ENCODE measurements at regions not wholly inside any gene's neighbourhood (a gene's known extent, or its start where the extent isn't known, plus 50 kb on each side); places are given as distances from the start of the nearest gene placed in this dataset.

GRCh38 chr1:114342376-114342775 lies 168.6 kb downstream of the TRIM33 start:
- DNase-seq (ENCODE audit: low read depth) = no peak

GRCh38 chr1:114341856-114342255 lies 169.1 kb downstream of the TRIM33 start:
- DNase-seq (ENCODE audit: low read depth) = no peak

GRCh38 chr1:114341299-114341698 lies 169.7 kb downstream of the TRIM33 start:
- no peak for DNase-seq (ENCODE audit: low read depth)

GRCh38 chr1:114340892-114341291 lies 170.1 kb downstream of the TRIM33 start:
- DNase-seq (ENCODE audit: low read depth) = no peak

- DNase-seq (ENCODE audit: low read depth) = no peak
These were observed 171.6 kb downstream of the TRIM33 start for GRCh38 chr1:114339379-114339778.

- DNase-seq (ENCODE audit: low read depth) = no peak
These were observed 172.7 kb downstream of the TRIM33 start for GRCh38 chr1:114338191-114338890.

GRCh38 chr1:114337417-114337816 lies 173.6 kb downstream of the TRIM33 start:
- no peak for DNase-seq (ENCODE audit: low read depth)

- no peak for DNase-seq (ENCODE audit: low read depth)
These were observed 174.6 kb downstream of the TRIM33 start for GRCh38 chr1:114336360-114336759.

GRCh38 chr1:114335273-114335672 lies 175.7 kb downstream of the TRIM33 start:
- DNase-seq (ENCODE audit: low read depth) = no peak

- DNase-seq (ENCODE audit: low read depth) = no peak
These were observed 176.7 kb downstream of the TRIM33 start for GRCh38 chr1:114334297-114334696.

GRCh38 chr1:114333690-114334089 lies 177.3 kb downstream of the TRIM33 start:
- no peak for DNase-seq (ENCODE audit: low read depth)

GRCh38 chr1:114331936-114332335 lies 178.3 kb upstream of the SYT6 start:
- no peak for DNase-seq (ENCODE audit: low read depth)

- DNase-seq (ENCODE audit: low read depth) = no peak
These were observed 176.8 kb upstream of the SYT6 start for GRCh38 chr1:114330451-114330983.

GRCh38 chr1:114328361-114328904 lies 174.8 kb upstream of the SYT6 start:
- DNase-seq (ENCODE audit: low read depth) = no peak

- DNase-seq (ENCODE audit: low read depth) = no peak
These were observed 170.9 kb upstream of the SYT6 start for GRCh38 chr1:114324662-114324965.

- no peak for DNase-seq (ENCODE audit: low read depth)
These were observed 170.4 kb upstream of the SYT6 start for GRCh38 chr1:114323959-114324661.

GRCh38 chr1:114322734-114323133 lies 169.1 kb upstream of the SYT6 start:
- no peak for DNase-seq (ENCODE audit: low read depth)

GRCh38 chr1:114322207-114322606 lies 168.5 kb upstream of the SYT6 start:
- DNase-seq (ENCODE audit: low read depth) = no peak

- no peak for DNase-seq (ENCODE audit: low read depth)
These were observed 166.9 kb upstream of the SYT6 start for GRCh38 chr1:114320586-114320985.

- DNase-seq (ENCODE audit: low read depth) = no peak
These were observed 165.7 kb upstream of the SYT6 start for GRCh38 chr1:114319418-114319817.

GRCh38 chr1:114318961-114319360 lies 165.3 kb upstream of the SYT6 start:
- no peak for DNase-seq (ENCODE audit: low read depth)

- no peak for DNase-seq (ENCODE audit: low read depth)
These were observed 162.5 kb upstream of the SYT6 start for GRCh38 chr1:114316204-114316603.

GRCh38 chr1:114315631-114316030 lies 162.0 kb upstream of the SYT6 start:
- no peak for DNase-seq (ENCODE audit: low read depth)
